ENCODE measurements at regions not wholly inside any gene's neighbourhood (a gene's known extent, or its start where the extent isn't known, plus 50 kb on each side); places are given as distances from the start of the nearest gene placed in this dataset.

GRCh38 chr3:104614564-104614963 lies 752.1 kb upstream of the ALCAM start:
- no peaks in the 10 kb centered on the region for H3K27me3 Mint-ChIP-seq
- H3K4me1 Mint-ChIP-seq: no peaks in the 10 kb centered on the region
- H3K36me3 Mint-ChIP-seq: no peaks in the 10 kb centered on the region
- no peak for DNase-seq
- H3K9me3 Mint-ChIP-seq: no peaks in the 10 kb centered on the region
- H3K27ac Mint-ChIP-seq: no peak overlapping the region
- no peak overlapping the region for H3K4me3 Mint-ChIP-seq

GRCh38 chr3:104628185-104628789 lies 738.4 kb upstream of the ALCAM start:
- no peak for DNase-seq
- Mint-ChIP-seq H3K4me3 (no peak overlapping the region), H3K9me3 (peaks cover 2% of the 10 kb centered on the region), H3K4me1 (no peaks in the 10 kb centered on the region), H3K36me3 (no peaks in the 10 kb centered on the region), H3K27me3 (peaks cover 3% of the 10 kb centered on the region), H3K27ac (no peak overlapping the region)

DNA sequence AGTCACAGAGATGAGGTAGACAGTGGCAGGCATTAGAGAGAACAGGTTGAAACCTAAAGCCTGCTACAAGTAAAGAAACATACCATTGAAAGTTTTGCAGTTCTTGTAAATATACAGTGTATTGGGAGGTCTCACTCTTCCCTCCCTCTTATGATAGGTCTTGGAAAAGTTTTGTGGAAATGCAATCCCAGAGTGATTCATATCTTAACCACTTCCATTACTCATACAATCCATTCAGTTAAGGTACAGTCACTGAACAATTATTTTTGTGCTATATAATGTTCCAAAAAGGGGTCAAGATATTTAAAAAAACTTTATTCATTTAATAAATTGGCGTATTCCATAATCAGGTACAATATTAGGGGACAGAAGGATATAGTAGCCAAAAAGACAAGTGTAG lies 737.7 kb upstream of the ALCAM start:
- H3K4me1 Mint-ChIP-seq: no peaks in the 10 kb centered on the region
- no peak for DNase-seq
- H3K4me3 Mint-ChIP-seq: no peak overlapping the region
- H3K27ac Mint-ChIP-seq: no peak overlapping the region
- peaks cover 2% of the 10 kb centered on the region for H3K9me3 Mint-ChIP-seq
- H3K36me3 Mint-ChIP-seq: no peaks in the 10 kb centered on the region
- peaks cover 3% of the 10 kb centered on the region for H3K27me3 Mint-ChIP-seq

- H3K4me1 Mint-ChIP-seq: no peaks in the 10 kb centered on the region
- no peak overlapping the region for H3K4me3 Mint-ChIP-seq
- H3K27me3 Mint-ChIP-seq: peaks cover 3% of the 10 kb centered on the region
- no peak for DNase-seq
- H3K36me3 Mint-ChIP-seq: no peaks in the 10 kb centered on the region
- peaks cover 2% of the 10 kb centered on the region for H3K9me3 Mint-ChIP-seq
- no peak overlapping the region for H3K27ac Mint-ChIP-seq
Measured at GRCh38 chr3:104631254-104631653, 735.5 kb upstream of the ALCAM start.

DNA sequence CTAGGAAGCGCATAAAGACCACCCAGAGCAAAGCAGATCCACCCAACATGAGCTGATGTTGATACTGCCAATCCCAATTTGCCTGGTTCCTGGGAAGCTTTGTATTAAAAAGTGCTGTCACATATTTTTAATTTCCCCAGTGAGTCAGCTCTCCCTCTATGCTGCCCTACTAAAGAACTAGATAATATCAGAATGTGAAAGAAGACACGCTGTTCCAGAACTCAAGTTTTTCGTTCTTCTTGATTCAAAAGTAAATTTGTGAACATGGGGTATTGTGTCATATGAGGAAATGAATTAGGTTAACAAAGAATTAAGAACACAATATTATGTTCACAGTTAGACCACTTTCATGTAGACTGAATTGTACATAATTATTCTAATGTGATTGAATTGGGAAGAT lies 734.2 kb upstream of the ALCAM start:
- Mint-ChIP-seq H3K27me3 (peaks cover 3% of the 10 kb centered on the region), H3K27ac (no peak overlapping the region), H3K4me3 (no peak overlapping the region), H3K9me3 (peaks cover 2% of the 10 kb centered on the region), H3K4me1 (no peaks in the 10 kb centered on the region), H3K36me3 (no peaks in the 10 kb centered on the region)
- no peak for DNase-seq

- DNase-seq: no peak
- Mint-ChIP-seq H3K9me3 (peaks cover 2% of the 10 kb centered on the region), H3K4me3 (no peak overlapping the region), H3K4me1 (no peaks in the 10 kb centered on the region), H3K27ac (no peak overlapping the region), H3K27me3 (peaks cover 3% of the 10 kb centered on the region), H3K36me3 (no peaks in the 10 kb centered on the region)
Measured at GRCh38 chr3:104632947-104633346, 733.8 kb upstream of the ALCAM start.

GRCh38 chr3:104635872-104636580 lies 730.7 kb upstream of the ALCAM start:
- no peak for DNase-seq
- no peak overlapping the region for H3K27ac Mint-ChIP-seq

DNA sequence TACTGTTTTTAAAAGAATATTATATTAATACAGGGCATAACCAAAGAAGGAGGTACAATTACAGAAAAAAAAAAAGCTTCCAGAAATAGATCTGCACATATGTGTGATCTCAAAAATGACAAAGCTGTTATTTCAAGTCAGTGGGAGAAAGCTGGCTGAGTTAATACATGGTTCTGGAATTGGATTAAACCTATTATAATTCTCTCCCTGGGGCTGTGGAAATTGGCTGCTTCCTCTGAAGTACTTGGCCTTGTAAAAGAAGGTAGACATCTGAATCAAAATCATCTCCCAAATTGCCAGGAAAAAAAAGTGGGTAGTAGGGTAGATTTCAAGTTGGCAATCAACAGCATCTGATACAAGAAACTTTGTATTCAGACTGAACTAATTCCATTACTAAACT lies 723.9 kb upstream of the ALCAM start:
- no peaks in the 10 kb centered on the region for H3K4me1 Mint-ChIP-seq
- no peak for DNase-seq
- no peaks in the 10 kb centered on the region for H3K27me3 Mint-ChIP-seq
- H3K9me3 Mint-ChIP-seq: peaks cover 4% of the 10 kb centered on the region
- no peak overlapping the region for H3K27ac Mint-ChIP-seq
- no peak overlapping the region for H3K4me3 Mint-ChIP-seq
- no peaks in the 10 kb centered on the region for H3K36me3 Mint-ChIP-seq

More at GRCh38 chr3:104635872-104636580, 730.7 kb upstream of the ALCAM start:
- no peaks in the 10 kb centered on the region for H3K36me3 Mint-ChIP-seq
- peaks cover 5% of the 10 kb centered on the region for H3K9me3 Mint-ChIP-seq
- H3K4me1 Mint-ChIP-seq: no peaks in the 10 kb centered on the region
- H3K4me3 Mint-ChIP-seq: no peak overlapping the region
- H3K27me3 Mint-ChIP-seq: peaks cover 3% of the 10 kb centered on the region

DNA sequence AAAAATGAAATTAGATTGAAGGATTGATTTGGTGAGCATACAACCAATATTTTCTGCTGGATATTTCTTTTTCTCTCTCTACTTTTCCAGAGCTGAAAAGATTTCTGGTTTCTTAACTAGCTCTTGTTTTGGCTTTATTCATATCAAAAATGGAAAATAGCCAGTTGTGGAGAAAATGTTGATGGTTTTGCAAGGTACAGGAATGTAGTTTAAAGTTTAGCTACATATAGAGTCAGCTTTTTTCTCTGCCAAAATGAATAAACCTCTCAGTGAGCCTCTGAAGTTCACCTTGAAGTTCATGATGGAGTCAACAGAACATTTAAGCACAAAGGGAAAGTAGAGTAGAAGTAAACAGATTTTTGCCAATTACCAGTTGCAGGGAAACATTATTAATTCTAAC lies 720.5 kb upstream of the ALCAM start:
- no peak overlapping the region for H3K4me3 Mint-ChIP-seq
- H3K27me3 Mint-ChIP-seq: peaks cover 3% of the 10 kb centered on the region
- H3K27ac Mint-ChIP-seq: no peak overlapping the region
- no peak for DNase-seq
- H3K36me3 Mint-ChIP-seq: no peaks in the 10 kb centered on the region
- H3K4me1 Mint-ChIP-seq: no peaks in the 10 kb centered on the region
- H3K9me3 Mint-ChIP-seq: no peaks in the 10 kb centered on the region

GRCh38 chr3:104648823-104649222 lies 717.9 kb upstream of the ALCAM start:
- H3K4me3 Mint-ChIP-seq: no peak overlapping the region
- H3K27me3 Mint-ChIP-seq: peaks cover 3% of the 10 kb centered on the region
- H3K9me3 Mint-ChIP-seq: peaks cover 1% of the 10 kb centered on the region
- no peaks in the 10 kb centered on the region for H3K4me1 Mint-ChIP-seq
- no peak overlapping the region for H3K27ac Mint-ChIP-seq
- peaks cover 1% of the 10 kb centered on the region for H3K36me3 Mint-ChIP-seq
- no peak for DNase-seq

DNA sequence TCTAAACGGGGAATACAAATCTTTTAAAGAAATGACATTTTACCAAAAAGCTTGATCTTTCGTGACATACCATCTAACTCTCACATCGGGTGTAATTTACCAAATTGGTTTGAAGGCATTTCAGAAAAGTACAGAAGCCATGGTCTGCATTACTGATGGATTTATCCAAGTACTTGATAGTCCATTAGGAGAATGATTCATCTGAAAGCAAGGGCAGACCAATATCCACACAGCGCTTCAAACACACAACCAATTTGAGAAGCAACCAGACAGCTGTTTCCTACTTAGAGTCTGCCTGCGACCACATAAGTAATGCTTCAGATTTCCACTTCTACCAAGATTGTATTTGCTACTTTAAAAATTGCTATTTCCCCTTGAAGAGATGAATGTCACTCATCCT lies 697.6 kb upstream of the ALCAM start:
- peaks cover 3% of the 10 kb centered on the region for H3K9me3 Mint-ChIP-seq
- DNase-seq: no peak
- no peak overlapping the region for H3K27ac Mint-ChIP-seq
- no peak overlapping the region for H3K4me3 Mint-ChIP-seq
- no peaks in the 10 kb centered on the region for H3K27me3 Mint-ChIP-seq
- H3K4me1 Mint-ChIP-seq: no peaks in the 10 kb centered on the region
- H3K36me3 Mint-ChIP-seq: no peaks in the 10 kb centered on the region

DNA sequence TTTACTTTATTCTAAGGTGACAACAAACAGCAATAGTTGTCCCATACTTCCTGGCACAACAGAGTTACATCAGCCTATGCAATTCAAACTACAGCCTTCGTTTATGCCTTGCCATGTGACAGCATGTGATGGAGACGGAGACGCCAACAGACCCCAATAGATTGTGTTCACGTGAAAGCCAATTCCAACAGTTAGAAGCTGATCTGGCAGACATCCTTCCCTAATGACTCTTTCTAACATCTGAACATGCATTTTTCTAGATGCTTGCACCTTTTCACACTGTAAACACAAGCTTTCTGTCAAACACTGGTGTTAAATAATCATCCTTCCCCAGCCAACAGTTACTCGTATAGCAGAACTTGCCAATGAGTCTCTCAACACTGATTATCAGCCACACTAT lies 694.4 kb upstream of the ALCAM start:
- no peaks in the 10 kb centered on the region for H3K9me3 Mint-ChIP-seq
- no peak for DNase-seq
- no peak overlapping the region for H3K27ac Mint-ChIP-seq
- H3K4me1 Mint-ChIP-seq: no peaks in the 10 kb centered on the region
- no peaks in the 10 kb centered on the region for H3K27me3 Mint-ChIP-seq
- no peaks in the 10 kb centered on the region for H3K36me3 Mint-ChIP-seq
- no peak overlapping the region for H3K4me3 Mint-ChIP-seq

- no peak overlapping the region for H3K4me3 Mint-ChIP-seq
- H3K27ac Mint-ChIP-seq: no peak overlapping the region
- no peaks in the 10 kb centered on the region for H3K36me3 Mint-ChIP-seq
- DNase-seq: no peak
- no peaks in the 10 kb centered on the region for H3K4me1 Mint-ChIP-seq
- no peaks in the 10 kb centered on the region for H3K9me3 Mint-ChIP-seq
- H3K27me3 Mint-ChIP-seq: no peaks in the 10 kb centered on the region
Measured at GRCh38 chr3:104673981-104674380, 692.7 kb upstream of the ALCAM start.

DNA sequence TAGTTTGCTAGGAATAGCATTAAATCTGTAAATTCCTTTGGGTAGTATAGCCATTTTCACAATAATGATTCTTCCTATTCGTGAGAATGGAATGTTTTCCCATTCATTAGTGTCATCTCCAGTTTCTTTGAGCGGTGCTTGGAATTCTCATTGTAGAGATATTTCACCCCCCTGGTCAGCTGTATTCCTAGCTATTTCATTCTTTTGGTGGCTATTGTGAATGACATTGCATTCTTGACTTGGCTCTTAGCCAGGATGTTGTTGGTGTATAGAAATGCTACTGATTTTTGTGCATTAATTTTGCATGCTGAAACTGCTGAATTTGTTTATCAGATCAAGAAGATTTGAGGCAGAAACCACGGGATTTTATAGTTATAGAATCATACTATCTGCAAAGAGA lies 690.5 kb upstream of the ALCAM start:
- no peak overlapping the region for H3K27ac Mint-ChIP-seq
- H3K36me3 Mint-ChIP-seq: no peaks in the 10 kb centered on the region
- H3K4me1 Mint-ChIP-seq: no peaks in the 10 kb centered on the region
- H3K9me3 Mint-ChIP-seq: no peaks in the 10 kb centered on the region
- H3K27me3 Mint-ChIP-seq: no peaks in the 10 kb centered on the region
- no peak for DNase-seq
- H3K4me3 Mint-ChIP-seq: no peak overlapping the region

- Mint-ChIP-seq H3K4me1 (no peaks in the 10 kb centered on the region), H3K36me3 (no peaks in the 10 kb centered on the region), H3K9me3 (no peaks in the 10 kb centered on the region), H3K4me3 (no peak overlapping the region), H3K27me3 (no peaks in the 10 kb centered on the region), H3K27ac (no peak overlapping the region)
- no peak for DNase-seq
Measured at GRCh38 chr3:104677932-104678331, 688.8 kb upstream of the ALCAM start.

DNA sequence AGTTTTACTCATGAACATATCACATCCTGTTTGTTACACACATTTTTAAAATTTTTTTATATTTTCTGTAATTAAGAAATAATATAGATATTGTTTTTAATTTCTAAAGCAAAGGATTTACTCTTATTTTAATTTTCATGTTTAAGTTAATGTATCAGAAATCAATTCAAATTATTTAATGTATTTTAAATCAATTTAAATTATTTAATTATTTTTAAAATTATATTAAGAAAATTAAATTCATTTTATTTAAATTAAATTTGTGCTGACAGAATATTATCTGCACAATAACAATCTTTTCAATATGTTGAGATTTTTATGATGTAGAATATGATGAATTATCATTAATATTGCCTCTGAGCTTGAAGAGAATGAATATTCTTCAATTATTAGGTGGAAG lies 681.2 kb upstream of the ALCAM start:
- no peaks in the 10 kb centered on the region for H3K36me3 Mint-ChIP-seq
- no peaks in the 10 kb centered on the region for H3K4me1 Mint-ChIP-seq
- no peak for DNase-seq
- no peaks in the 10 kb centered on the region for H3K9me3 Mint-ChIP-seq
- no peak overlapping the region for H3K4me3 Mint-ChIP-seq
- H3K27me3 Mint-ChIP-seq: no peaks in the 10 kb centered on the region
- H3K27ac Mint-ChIP-seq: no peak overlapping the region

All from activated naive CD8-positive, alpha-beta T cell treated with anti-CD3 and anti-CD28 coated beads for 36 hours (primary cell).